ENCODE measurements at regions not wholly inside any gene's neighbourhood (a gene's known extent, or its start where the extent isn't known, plus 50 kb on each side); places are given as distances from the start of the nearest gene placed in this dataset.
"Not testable (repeated sequence)": the region's sequence is repeated elsewhere in the genome, so short reads cannot be mapped to it uniquely, and the experiment has no call there.

GRCh38 chr6:106800379-106800778, 171.0 kb downstream of the QRSL1 start:
- DNase-seq (ENCODE audit: low read depth in 2 of 2), result no peak

GRCh38 chr6:106799031-106799894, 169.9 kb downstream of the QRSL1 start:
- DNase-seq (ENCODE audit: low read depth in 2 of 2), result no peak

GRCh38 chr6:106797186-106797585, 167.8 kb downstream of the QRSL1 start:
- DNase-seq (ENCODE audit: low read depth in 2 of 2), result no peak

- no peak for DNase-seq (ENCODE audit: low read depth in 2 of 2)
These were observed 167.4 kb downstream of the QRSL1 start for GRCh38 chr6:106796781-106797180.

- DNase-seq (ENCODE audit: low read depth in 2 of 2), result no peak
These were observed 164.8 kb downstream of the QRSL1 start for GRCh38 chr6:106794129-106794528.

- DNase-seq (ENCODE audit: low read depth in 2 of 2), result no peak
These were observed 163.3 kb downstream of the QRSL1 start for GRCh38 chr6:106792536-106793236.

GRCh38 chr6:106790935-106791334, 161.6 kb downstream of the QRSL1 start:
- DNase-seq (ENCODE audit: low read depth in 2 of 2), result no peak

GRCh38 chr6:106790149-106790770, 160.9 kb downstream of the QRSL1 start:
- no peak for DNase-seq (ENCODE audit: low read depth in 2 of 2)

GRCh38 chr6:106789428-106790148, 160.2 kb downstream of the QRSL1 start:
- DNase-seq (ENCODE audit: low read depth in 2 of 2), result peak in 1 of 2 donors; percentile 15

GRCh38 chr6:106788761-106789160, 159.4 kb downstream of the QRSL1 start:
- DNase-seq (ENCODE audit: low read depth in 2 of 2), result no peak

GRCh38 chr6:106787327-106788196, 158.2 kb downstream of the QRSL1 start:
- DNase-seq (ENCODE audit: low read depth in 2 of 2), result peak in 1 of 2 donors; percentile 4

- DNase-seq (ENCODE audit: low read depth in 2 of 2), result no peak
These were observed 155.9 kb downstream of the QRSL1 start for GRCh38 chr6:106785298-106785697.

- no peak for DNase-seq (ENCODE audit: low read depth in 2 of 2)
These were observed 154.5 kb downstream of the QRSL1 start for GRCh38 chr6:106783640-106784566.

GRCh38 chr6:106782536-106783285, 153.3 kb downstream of the QRSL1 start:
- DNase-seq (ENCODE audit: low read depth in 2 of 2), result no peak

GRCh38 chr6:106779552-106779951, 150.2 kb downstream of the QRSL1 start:
- not testable (repeated sequence) for DNase-seq (ENCODE audit: low read depth in 2 of 2)

- DNase-seq (ENCODE audit: low read depth in 2 of 2), result no peak
These were observed 149.6 kb downstream of the QRSL1 start for GRCh38 chr6:106778943-106779342.

GRCh38 chr6:106773996-106774629, 144.7 kb downstream of the QRSL1 start:
- no peak for DNase-seq (ENCODE audit: low read depth in 2 of 2)

GRCh38 chr6:106773522-106773921, 144.1 kb downstream of the QRSL1 start:
- no peak for DNase-seq (ENCODE audit: low read depth in 2 of 2)
